Putamen (tissue), 1 donor: ENCODE measurements at regions not wholly inside any gene's neighbourhood (a gene's known extent, or its start where the extent isn't known, plus 50 kb on each side); places are given as distances from the start of the nearest gene placed in this dataset.
"Not testable (repeated sequence)": the region's sequence is repeated elsewhere in the genome, so short reads cannot be mapped to it uniquely, and the experiment has no call there.

Experiments
- DNase-seq: peaks from one replicate; pipeline ENCODE4 v3.0.0-alpha.2; 2016; ENCODE audit warnings: low spot score

DNA sequence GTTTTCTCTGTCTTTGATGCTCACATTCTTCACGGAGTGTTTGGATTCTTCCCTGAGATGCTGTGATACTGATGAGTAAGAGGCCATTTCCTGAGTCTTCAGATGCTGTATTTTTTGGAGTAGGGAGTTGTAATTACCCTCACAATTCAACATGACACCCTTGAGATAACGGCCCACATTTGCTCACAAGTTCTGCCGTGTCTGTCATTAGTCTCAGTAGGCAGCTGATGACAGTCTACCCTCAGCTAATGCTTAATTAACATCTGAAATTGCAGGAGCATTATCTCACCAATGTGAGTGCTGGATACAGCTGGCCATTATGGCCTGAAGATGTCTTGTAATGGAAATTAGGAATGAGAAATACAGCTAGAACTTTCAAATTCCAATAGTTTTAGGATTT, 307.1 kb upstream of the ADCY2 start:
- no peak for DNase-seq

DNA sequence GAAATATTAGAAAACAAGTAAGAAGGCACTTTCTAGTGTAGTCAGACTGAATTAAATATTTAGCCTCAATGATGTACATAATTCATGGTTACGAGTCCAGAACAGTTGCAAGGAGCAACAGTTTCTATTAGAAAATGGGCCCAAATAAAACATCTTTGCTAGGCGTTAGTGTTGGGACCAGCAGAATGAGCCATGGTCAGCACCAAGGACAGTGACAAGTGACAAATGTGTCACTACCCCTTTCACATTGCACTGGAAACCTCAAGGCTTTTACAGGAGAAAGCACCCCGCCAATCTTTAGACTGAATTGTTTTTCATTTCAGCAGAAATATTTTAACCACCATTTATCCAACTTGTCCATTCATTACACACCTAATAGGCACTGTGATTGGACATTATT, 301.3 kb upstream of the ADCY2 start:
- no peak for DNase-seq

GRCh38 chr5:7096294-7096693, 299.6 kb upstream of the ADCY2 start:
- no peak for DNase-seq

DNA sequence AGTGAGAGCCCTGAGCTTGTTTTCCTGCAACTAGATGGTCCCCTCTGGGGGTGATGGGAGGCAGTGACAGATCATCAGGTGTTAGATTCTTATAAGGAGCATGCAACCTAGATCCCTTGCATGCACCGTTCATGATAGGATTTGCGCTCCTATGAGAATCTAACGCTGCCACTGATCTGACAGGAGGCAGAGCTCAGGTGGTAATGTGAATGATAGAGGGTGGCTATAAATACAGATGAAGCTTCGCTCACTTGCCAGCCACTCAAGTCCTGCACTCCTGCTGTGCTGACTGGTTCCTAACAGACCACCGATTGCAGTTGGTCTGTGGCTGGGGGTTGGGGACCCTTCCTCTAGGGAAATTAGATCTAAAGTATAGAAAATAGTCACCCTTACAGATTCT, 290.6 kb upstream of the ADCY2 start:
- DNase-seq, result no peak

- no peak for DNase-seq
Measured at GRCh38 chr5:7117961-7118360, 278.0 kb upstream of the ADCY2 start.

- DNase-seq, result no peak
Measured at GRCh38 chr5:7131680-7132079, 264.3 kb upstream of the ADCY2 start.

DNA sequence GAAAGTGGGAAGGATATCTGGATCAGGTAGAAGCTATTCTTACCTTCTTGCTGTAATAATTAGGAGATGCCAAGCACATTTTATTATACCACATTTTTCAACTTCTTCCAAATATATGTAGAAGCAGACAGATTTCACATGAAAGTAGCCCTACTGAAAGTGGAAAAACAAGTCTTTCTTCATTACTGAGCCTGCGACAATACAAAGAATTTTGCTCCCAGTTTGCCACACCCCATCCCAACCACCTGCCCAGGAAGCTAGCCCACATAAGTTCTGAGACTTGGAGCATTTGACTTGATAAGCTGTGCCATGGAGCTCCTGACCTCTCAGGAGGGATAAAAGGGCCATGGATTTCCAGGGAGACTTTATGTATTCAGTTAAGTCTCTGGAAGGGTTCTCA, 249.1 kb upstream of the ADCY2 start:
- no peak for DNase-seq

DNA sequence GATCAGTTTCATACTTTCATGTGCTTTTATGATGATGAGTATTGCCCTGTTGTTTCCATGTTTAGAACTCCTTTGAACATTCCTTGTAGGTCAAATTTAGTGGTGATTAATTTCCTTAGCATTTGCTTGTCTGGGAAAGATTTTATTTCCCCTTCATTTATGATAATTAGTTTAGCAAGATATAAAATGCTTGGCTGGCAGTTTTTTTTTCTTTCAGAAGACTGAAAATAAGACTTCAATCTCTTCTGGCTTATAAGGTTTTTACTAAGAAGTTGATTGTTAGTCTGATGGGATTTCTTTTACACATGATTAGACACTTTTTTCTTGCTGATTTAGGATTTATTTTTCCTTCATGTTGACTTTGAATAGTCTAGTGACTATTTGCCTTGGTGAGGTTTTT, 238.9 kb upstream of the ADCY2 start:
- DNase-seq, result no peak

DNA sequence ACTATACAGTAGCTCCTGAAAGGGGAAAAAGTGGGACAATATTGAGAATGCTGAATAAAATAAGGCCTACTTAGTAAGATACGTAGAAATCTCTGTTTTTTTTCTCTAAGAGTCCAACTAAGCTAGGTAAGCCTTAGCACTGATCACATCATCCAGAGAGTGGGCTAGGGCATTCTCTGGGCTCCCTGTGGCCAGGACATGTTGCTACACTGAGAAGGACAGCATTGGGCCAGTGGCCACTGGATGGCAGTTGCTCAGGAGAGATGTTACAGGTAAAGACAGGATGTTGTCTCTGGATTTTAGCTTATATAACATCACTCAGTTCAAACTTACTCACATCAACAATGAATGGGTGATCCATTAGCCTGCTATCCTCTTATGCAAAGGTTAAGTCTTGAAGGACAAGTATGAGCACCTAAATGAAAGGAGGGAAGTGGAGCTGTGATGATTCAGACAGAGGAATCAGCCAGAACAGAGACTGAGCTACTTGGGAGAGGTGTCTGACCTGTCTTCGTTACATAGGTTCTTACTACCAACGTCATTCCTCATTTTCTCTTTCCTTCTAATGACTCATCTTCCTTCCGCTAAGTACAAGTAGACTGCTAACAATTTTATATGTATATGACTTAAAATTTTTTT, 226.6 kb upstream of the ADCY2 start:
- no peak for DNase-seq

- not testable (repeated sequence) for DNase-seq
Measured at GRCh38 chr5:7170785-7171184, 225.2 kb upstream of the ADCY2 start.

DNA sequence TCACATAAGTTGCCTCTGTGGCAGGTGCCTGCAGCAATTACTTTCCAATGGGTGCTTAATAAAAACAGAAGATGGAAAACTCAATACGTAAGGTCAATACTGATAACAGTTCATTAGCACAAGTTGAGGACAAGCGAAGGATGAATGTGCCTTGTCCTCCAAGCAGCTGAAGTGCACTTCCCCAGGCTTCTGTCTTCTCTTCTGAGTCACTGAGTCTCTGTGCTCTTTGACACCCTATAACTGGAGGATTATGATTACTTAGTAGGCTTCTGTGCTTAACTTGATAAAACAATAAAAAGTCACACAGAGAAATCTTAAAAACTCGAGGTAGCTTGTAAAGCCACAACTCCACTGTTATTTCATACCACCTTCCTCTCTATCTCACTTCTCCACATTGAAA, 216.6 kb upstream of the ADCY2 start:
- no peak for DNase-seq

DNA sequence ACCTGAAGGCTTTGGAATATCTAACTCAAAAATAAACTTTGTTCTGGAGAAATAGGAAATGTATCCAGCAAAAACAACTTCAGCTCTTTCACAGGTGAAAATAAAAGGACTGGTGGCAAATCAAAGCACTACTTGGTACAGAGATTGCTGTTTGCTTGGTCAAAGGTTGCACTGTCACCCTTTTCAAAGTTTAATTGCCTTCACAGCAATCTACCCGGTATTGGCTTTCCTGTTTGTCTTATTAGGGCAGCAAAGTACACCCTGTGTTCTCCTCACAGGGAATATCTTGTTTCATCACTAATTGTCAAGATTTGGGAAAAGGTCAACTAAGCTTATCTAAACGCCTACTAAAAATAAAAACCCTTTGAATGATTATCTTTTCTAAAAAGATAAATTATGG, 214.1 kb upstream of the ADCY2 start:
- no peak for DNase-seq

DNA sequence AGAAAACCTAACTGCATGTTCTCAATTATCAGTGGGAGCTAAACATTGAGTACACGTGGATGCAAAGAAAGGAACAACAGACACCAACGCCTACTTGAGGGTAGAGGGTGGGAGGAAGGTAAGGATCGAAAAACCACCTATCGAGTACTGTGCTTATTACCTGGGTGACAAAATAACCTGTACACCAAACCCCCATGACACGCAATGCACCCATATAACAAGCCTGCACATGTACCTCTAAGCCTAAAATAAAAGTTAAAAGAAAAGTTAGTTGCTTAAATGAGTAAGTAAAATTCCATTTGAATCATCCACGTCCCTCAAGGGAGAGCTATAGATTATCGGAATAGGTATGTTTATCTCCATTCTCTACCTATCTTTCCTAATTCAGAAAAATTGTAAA, 210.2 kb upstream of the ADCY2 start:
- DNase-seq, result no peak

DNA sequence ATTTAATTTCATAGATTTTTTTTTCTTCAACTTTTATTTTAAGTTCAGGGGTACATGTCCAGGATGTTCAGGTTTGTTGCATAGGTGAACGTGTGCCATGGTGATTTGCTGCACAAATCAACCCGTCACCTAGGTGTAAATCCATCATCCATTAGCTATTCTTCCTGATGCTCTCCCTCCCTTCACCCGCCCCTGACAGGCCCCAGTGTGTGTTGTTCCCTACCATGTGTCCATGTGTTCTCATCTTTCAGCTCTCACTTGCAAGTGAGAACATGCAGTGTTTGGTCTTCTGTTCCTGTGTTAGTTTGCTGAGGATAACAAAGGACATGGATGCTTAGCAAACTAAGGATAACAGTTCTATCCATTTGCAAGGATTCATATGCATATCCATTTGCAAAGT, 209.1 kb upstream of the ADCY2 start:
- no peak for DNase-seq

DNA sequence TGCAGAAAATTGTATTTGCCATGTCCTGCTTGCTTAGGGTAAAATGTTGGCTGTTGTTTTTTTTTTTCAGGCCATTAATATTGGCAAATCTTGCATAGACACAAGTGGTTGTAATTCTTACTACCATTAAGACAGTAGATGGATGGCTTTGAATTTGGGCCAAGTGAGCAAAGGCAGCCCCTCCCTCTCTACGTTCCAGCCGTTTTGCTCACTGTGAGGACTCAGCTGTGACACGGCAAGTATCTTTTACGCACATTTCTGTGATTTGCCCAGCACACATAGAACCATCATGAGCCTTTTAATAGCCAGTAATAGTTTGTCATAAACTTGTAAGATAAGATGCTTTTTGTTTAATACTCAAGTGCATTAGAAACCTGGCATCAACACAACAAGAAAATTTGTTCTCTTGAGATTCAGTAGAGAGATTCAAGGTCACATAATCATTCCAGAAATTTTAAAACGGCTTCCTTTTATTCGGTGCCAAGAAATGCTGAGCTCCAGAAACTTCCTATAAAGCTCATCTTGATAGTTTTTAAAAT, 205.2 kb upstream of the ADCY2 start:
- DNase-seq, result no peak

DNA sequence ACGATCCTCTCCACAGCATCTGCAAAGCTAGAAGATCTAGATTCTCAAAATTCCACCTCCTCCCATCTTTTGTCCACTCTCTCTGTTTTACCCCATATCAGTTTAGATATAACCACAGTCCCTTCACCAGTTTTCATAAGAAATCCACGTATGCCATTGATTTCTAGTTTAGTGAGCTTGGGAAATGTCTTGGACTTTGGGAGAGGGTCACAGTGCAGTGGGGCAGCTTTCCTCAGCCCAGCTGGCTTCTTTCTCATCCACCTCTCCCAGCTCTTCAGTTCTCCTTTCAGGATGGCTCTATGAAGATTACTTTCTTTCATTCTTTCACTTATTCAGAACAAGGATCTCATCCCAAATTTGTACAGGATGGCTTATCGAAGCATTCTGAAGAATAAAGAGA, 203.9 kb upstream of the ADCY2 start:
- DNase-seq, result no peak

DNA sequence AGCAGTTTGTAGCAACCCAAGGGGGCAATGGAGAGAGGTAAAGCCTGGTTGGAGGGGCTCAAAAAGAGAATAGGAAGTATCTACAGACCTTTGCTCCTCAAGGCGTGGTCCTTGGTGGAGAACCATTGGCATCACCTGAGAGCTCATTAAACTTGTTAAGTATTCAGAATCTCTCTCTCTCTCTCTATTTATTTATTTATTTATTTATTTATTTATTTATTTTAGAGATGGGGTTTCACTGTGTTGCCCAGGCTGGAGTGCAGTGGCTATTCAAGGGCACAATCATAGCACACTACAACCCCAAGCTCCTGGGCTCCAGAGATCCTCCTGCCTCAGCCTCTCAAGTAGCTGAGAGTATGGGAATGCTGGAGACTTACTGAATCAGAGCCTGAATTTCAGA, 193.1 kb upstream of the ADCY2 start:
- no peak for DNase-seq

DNA sequence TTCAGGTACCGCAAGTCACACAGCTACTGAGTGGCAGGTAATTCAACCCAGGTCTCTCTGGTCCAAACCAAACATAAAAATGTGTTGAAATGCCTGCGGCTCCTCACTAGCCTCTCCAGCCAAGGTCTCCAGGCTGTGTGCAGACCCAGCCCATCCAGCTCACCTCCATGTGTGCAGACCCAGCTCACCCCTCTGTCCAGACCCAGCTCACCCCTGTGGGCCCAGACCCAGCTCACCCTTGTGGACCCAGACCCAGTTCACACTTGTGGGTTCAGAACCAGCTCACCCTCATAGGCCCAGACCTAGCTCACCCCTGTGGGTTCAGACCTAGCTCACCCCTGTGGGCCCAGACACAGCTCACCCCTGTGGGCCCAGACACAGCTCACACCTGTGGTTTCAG, 188.0 kb upstream of the ADCY2 start:
- no peak for DNase-seq

GRCh38 chr5:7208938-7209337, 187.0 kb upstream of the ADCY2 start:
- no peak for DNase-seq

- DNase-seq, result no peak
Measured at GRCh38 chr5:7209658-7210057, 186.3 kb upstream of the ADCY2 start.

GRCh38 chr5:7210549-7210948, 185.4 kb upstream of the ADCY2 start:
- DNase-seq, result no peak

DNA sequence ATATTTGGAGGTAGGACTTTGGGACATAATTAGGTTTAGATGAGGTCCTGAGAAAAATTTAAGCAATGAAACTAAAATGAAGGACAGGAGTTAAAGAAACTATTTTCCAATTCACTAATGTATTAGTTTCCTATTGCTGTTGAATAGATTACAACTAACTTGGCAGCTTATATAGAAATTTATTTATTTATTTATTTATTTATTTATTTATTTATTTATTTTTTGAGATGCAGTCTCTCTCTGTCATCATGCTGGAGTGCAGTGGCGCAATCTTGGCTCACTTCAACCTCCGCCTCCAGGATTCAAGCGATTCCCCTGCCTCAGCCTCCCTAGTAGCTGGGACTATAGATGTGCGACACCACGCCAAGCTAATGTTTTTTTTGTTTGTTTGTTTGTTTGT, 182.4 kb upstream of the ADCY2 start:
- no peak for DNase-seq

DNA sequence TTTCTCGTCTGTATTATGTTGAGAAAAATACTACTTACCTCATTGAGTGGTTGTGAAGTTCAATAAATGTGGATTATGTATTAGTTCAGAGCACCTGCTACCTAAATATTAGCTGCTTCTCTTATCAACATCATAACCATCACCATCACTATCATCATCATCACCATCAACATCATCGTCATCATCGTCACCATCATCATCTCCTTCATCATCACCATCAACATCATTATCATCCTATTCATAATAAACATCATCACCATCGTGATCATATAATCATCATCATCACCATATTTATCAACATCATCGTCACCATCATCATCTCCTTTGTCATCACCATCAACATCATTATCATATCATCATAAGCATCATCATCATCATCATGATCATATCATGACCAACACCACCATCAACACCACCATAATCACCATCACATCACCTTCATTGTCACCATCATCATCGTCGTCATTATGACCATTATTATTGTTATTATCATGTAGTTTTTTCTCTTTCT, 181.0 kb upstream of the ADCY2 start:
- DNase-seq, result no peak

DNA sequence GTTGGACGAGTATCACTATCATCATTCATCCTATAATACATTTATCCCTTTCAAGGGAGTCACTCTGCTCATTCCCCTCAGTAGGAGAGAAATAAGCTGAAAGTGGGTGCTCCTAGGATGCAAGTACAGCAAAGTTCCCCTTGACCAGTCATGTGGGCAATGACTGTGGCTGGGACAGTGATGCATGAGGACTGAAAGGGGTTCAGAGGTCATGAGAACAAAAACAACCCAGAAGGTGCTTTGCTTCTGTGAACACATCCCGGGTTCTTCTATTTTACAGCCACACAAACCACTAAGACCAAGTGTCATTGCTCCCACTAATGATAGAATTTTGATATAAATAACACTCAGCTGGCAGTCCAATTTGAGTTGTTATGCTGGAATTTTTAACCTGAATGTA, 177.8 kb upstream of the ADCY2 start:
- DNase-seq, result no peak
